GM21515 (cell line): ENCODE measurements at regions not wholly inside any gene's neighbourhood (a gene's known extent, or its start where the extent isn't known, plus 50 kb on each side); places are given as distances from the start of the nearest gene placed in this dataset.

ENCODE experiments used
- ATAC-seq: cut with Tn5 transposase; IDR thresholded peaks from one replicate; pipeline ENCODE4 v1.9.1; 2021; ENCODE audit not compliant: unreplicated experiment

DNA sequence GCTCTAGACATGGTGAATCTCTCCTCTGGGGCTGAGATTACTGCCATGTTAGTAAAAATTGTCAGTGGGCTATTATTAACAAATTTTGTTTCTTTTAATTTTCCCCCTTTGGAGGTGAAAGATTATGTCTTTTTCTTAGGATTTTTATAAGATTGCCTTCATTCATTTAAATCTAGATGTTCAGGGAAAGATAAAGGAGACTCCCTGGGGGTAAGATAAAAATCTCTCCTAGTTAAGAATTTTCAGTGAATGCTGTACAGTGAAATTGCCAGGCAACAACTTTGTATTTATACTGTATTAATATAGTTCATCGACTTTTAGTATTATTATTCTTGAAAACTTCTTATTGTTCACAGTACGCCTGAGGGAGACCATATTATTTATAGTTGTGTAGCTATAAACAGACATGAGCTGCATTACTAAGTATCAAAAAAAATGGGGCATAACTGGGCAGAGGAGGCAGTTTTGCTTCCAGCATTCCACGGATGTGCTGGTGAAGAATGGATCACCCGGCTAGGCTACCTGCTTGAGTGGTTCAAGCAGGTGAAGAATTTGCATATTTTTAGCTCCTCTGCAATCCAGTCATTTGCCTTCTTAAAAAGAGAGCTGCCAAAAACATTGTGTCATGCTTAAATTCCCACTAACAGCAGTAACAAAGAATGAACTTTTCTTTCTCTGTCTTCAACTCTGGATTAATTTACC, 552.1 kb downstream of the DNAJB9 start:
- no peak for ATAC-seq

DNA sequence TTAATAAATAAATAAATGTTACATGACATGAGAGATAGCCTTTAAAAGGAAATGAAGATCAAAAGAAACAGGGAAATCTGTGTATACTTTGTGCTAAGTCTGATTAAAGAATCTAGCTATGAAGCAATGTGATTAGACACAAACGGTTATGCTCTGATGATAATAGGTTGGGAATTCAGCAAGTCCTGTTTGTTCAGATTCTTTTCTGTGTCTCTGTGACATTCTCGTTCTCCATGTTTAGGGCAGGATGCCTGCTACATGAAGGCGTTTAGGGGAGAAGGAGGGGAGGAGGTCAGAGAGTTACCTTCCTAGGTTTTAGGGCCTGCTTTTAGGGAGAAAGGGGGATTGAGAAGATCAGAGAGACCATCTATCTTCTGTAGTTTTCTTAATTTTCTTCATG, 555.3 kb downstream of the DNAJB9 start:
- no peak for ATAC-seq

DNA sequence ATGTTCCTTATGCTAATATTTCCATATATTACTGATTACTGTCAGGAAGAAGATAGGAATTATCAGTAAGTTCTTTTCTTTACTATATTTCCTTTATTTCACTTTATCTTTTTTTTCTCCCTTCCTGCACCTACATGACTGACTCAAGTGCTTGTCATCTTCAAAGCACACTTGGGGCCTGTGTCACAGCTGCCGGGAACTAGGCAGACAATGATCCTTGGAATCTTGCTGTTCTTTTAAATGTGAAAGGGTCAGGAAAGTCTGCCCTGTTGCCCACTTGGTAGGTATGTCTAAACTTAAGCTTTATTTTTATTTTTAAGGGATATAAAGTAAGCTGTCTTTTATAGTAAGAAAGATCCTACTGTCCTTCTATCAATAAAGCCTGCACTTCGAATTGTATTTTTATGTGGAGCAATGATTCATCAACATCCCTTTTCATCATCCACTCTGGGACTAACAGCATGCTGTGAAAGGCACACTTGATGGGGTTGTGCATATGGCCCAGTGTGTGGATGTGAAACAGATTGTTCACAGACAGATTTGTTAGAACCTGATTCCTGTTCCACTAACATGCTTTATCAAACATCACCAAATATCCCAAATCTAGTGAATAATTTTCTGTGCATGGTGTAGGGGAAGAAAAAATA, 556.9 kb downstream of the DNAJB9 start:
- no peak for ATAC-seq

DNA sequence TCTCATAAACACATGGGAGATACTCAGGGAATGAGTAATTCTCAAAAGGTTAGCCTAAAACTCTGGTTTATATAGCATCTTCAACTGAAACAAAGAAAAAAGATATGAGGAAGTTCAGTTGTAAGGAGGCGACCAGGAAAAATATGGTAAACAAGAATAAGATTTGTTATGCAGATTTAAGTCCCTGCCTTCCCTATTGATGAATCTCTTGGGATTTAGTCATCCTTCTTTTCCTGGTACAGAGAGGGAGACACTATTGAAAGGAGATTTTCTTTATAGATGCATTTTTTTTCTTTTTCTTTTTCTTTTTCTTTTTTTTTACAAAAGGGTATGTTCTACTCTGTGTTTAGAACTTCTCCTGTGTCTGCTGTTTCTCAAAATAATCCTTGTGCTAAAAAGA, 557.5 kb downstream of the DNAJB9 start:
- no peak for ATAC-seq

DNA sequence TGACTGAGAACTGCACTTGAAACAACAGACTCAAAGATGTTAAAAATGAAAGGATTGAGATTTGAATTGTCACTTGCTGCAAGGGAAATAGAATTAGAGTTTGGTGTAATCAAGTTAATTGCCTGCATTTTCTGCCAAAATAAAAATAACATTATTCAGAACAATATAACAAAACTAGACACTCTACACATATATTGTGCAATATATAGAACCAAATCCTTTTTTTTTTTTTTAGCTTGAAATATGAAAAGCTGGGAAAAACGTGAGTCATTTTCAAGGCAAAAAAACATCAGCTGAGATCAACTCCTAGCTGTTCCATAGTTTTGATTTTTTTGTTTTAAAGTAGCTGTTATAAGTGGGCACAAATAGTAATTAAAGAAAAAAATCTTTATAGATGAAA, 561.5 kb downstream of the DNAJB9 start:
- no peak for ATAC-seq

DNA sequence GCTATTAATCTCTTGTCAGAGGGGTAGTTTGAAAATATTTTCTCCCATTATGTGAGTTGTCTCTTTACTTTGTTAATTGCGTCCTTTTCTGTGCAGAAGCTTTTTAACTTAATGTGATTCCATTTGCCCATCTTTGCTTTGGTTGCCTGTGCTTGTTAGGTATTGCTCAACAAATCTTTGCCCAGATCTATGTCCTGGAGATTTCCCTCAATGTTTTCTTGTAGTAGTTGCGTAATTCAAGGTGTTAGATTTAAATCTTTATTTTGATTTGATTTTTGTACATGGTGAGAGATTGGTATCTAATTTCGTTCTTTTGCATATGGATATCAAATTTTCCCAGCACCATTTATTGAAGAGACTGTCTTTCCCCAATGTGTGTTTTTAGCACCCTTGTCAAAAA, 567.2 kb downstream of the DNAJB9 start:
- ATAC-seq = no peak

DNA sequence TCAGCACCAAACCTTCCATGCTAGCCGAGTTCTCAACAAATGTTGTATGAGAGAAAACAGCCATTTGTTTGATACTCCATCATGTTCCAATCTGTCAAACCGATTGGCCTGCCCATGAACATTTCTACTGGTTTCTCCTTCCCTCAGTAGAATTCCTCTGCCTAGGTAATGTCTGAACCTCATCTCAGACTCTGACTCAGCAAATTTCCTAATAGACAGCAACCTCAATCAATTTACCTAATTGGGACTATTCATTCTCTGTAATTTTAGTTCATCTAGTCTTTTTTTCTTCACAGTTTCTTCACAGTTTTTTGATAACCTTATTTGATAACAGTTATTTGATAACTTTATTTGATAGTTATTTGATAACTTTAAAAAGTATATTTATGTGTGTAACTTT, 585.1 kb downstream of the DNAJB9 start:
- ATAC-seq = no peak

DNA sequence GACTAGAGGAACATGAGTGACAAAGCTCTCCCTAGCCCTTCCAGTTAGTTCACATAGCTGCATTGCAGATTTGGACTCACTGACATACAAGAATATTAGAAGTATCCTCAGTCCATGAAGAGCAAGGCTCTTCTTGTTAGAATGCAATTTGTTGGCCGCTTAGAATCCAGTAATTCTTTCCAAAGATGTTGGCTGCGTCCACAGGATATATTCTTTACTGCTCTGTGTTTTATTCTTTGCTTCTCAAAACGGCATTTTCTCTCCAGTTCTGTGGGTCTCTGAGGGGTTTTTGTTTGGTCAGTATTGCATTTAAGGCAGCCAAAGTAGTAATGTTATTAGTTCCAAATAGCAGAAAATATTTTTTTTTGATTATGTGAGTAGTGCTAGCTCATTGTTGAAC, 588.6 kb downstream of the DNAJB9 start:
- no peak for ATAC-seq

DNA sequence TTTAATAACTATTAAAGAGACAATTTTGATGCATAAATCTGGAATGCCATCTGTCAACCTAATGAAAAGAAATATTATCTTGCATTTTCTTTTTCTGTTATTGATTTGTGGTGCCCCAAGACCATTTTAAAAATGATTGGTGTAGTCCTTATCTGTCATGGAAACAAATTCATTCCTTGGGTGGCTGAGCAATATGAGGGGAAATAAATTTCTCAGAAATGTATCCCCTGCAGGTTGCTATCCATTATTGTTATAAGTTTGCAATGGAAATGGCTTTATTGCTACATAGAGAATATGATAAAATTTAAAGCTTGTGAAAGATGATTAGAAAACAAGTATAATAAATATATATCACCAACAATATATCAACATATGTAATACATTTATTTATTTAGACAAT, 607.0 kb downstream of the DNAJB9 start:
- no peak for ATAC-seq

DNA sequence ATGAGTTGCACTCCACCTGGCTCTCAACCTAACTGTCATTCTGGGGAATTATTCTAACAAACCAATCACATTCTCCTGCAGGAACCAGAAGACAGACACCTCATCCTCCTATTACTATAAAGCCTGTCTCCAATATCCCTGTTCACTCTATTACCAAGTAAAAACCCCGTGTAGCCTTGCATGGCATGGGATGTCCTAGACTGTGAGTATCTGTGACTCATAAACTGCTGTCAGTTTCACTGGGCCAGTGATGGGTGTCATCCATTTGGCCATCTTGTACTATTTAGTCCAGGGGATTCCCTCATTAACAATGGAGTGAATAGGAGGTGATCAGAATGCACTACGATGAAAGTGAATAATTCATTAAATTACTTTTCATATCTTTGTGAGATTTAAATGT, 608.7 kb downstream of the DNAJB9 start:
- ATAC-seq = no peak

DNA sequence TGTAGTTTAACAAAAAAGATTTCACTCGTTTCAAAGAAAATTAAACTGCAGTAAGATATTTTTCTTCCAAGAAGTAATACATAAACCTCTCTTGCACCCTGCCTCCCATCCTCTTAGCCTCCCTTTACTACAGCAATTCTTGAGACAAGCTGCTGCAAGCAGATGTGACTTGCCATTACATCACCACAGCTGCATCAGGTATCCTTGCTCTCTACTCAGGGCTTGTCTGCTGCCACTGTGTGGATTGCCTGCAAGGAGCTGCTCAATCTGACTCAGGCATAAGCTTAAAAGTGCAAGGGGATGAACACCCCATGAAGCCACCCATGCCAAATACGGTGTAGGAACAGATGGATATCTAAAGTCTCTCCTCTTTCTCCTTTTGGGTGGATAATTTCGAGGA, 609.9 kb downstream of the DNAJB9 start:
- no peak for ATAC-seq

DNA sequence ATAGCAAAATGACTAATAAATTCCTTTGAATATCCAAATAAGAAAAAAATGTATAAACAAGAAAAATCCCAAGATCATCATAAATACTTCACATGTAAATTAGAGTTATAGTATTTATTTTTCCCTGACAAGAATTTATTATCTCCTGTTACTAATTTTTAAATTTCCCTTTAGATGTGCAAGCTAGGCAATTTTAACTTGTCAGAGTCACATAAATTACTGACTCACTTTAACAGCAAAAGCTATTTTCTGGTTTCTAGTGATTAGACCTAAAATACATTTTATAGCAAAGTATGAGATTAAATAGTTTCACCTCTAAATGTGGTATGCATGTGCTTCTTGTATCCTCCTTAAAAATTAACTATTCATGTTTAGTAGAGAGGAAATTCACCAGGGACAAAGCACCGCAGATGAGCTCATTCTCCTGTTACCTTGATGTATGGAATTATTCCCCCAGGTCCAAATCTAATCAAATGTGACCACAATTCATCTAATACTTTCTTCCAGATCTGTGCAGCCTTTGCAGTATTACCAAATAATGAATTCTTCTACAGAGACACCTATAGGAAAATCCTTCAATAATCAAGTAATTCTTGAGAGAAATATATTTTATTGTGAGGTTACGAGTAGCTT, 621.2 kb downstream of the DNAJB9 start:
- ATAC-seq = no peak

DNA sequence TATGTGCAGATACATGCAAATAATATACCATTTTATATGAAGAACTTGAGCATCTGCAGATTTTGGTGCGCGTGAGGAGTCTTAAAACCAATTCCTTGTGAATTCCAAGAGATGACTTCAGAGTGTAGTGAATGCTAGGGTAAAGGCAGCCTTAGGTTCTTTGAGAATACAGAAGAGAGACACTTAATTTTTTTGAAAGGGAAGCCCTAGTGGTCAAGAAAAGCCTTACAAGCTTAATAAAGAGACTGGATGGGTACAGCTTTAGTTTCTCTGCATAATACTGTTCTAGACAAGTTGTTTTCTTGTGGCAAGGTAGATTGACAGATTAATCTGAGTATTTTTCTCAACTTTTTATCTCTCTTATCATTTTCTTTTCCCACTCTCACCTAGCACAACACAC, 636.5 kb downstream of the DNAJB9 start:
- ATAC-seq = no peak

DNA sequence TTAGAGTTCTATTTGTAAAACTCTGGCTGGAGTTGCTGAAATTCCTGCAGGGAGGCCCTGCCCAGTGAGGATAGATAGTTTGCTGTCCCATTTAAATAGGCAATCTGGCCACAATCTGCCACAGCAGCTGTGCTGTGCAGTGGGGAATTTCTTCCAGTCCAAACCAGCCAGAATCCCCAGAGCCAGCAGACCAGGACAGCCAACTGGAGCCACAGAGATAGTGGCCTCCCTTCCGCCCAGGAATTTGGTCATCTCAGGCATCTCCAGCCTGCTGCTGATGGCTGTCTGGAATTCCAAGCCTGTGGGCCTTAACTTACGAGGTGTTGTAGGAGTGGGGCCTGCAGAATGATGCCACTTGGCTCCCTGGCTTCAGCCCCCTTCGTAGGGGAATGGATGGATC, 643.4 kb downstream of the DNAJB9 start:
- no peak for ATAC-seq

DNA sequence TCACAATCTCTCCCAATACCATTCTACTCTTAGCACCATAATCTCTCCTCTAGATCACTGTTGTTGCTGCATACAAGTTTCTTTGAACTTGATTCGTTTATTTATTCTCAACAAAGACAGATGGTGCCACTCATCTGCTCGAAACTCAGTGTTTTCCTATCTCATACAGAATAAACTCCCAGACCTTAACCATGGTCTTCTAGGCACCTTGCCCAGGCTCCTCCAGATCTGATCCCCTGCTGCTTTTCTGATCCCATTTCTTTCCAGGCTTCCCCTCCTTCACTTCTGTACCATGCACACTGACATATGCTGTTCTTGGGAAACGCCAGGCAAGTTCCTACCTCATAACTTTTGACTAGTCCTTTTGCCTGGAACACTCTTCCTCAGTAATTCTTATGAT, 645.7 kb downstream of the DNAJB9 start:
- ATAC-seq = no peak

DNA sequence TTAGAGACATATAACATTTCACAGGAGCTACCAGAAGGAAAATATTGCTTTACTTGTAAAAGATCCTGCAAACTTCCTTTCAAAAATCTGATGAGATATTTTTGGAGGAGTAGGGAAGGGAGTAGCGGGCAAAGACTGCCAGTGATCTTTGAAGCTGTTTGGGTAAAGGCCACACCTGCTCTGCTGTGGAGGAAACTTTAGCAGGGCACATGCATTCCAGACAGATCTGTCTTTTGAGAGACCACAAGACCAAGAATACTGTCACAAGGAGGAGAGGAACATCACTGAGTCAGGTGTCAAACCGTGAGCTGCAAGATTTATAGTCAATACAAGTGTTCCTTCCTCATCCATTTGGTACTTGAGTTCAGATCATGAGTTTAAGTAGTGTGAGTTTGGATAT, 654.4 kb downstream of the DNAJB9 start:
- no peak for ATAC-seq

DNA sequence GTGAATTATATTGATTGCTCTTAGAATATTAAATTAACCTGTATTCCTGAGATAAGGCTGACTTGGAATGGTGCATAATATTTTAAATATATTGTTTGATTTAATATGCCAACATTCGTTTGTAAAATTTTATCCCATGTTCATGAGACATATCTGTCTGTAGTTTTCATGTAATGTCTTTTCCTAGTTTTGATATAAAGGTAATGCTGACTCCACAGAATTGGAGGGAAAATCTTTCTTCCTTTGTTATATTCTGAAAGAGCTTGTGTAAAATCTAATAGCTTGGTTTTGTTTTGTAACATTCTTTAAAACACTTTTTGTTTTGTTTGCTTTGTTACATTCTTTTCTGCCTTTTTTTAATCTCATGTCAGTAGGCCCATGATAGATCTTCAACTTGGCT, 657.0 kb downstream of the DNAJB9 start:
- no peak for ATAC-seq

DNA sequence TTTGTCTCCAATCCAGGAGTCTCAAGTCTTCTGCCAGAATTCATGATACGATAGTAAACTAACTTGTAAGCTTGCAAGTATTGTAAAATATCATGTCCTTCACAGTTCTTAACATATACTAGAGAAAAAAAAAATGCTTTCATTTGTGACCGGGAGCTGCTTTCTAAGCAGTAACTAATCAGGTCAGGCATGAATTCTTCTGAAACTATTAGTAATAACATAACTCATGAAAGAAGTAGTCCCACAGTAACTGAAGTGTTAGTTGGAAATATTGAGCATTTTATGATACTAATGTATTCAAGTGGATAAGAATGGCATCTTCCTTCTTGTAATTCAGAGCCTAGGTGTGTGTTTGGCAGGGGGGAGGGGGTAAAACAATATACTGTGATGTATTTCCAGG, 665.6 kb downstream of the DNAJB9 start:
- no peak for ATAC-seq

DNA sequence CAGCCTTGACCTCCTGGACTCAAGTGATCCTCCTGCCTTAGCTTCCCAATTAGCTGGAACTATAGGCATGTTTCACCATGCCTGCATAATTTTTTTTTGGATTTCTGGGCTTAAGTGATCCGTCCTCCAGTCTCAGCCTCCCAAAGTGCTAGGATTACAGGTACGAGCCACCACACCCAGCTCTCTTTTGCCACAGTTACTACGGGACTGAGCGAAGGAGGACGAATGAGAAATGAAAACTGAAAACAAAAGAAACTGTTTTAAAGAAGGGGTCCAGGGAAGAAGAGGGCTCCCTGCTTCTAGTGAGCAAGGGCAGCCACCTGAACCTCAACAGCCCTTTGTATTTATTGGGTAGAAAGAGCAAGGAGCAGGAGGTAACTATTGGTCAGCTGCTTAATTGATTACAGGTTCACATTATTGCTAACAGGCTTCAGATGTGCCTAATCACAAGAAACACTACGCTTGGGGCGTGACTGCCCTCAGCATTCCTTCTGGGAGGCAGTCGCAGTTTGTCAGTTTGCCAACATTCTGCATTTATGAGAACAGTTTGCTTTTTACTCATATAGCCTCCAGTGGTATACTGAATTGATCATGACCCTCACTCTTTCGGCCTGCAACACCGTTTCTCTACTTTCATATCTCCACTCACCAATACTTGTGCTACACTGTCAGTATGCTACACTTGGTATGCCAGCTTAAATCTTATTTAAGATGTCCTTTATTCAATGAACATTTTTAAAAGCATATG, 676.8 kb downstream of the DNAJB9 start:
- ATAC-seq = no peak

DNA sequence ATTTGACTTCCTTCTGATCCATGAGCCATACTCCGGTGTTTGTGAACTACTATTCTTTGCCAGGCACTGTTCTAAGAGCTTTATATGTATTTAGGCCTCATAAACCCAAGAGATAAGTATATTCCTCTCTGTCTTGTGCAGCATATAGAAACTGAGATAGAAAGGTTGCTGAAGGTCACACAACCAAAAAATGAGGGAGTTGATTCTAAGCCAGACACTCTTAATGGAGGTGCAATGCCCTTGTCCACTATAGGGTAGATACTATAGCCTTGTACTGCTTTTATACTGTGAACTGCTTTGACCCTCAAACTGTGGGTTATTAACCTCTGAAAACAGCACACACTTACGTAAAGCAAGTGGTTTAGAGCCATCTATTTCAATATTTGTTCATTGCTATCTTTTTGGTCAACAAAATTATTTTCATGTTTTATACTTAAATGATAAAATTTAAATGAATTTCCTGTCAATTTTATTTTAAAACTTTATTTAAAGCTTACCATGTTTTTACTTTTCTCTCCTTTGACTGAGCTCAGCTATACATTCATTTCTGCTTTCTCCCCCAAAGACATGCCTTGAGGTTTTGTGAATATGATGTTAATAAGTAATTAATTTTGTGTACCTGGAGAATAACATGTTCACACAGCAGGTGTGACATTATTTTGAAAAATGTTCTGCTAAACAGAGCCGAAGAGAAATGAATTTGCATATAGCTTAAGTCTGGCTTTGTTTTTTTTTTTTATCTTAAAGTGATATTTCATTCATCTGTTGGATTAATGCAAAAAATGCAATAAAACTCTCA, 687.3 kb downstream of the DNAJB9 start:
- ATAC-seq = no peak

DNA sequence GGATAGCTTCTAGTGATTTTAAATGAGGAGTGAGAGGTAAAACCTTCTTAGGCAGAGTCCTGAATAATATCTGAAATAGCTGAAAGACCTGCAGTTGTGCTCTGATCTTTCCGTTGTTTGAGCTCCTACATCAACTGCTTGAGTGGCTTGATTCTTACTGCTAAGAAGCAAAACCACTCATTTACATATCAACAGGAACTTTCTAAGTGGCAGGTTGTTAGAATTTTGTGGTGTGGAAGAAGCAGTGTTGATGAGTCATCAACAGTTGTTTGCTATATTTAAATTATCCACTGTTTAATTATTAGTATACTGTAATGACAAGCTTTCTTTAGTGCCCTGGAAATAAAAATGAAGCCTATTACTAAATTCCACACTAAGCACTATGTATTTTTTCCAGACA, 689.5 kb downstream of the DNAJB9 start:
- no peak for ATAC-seq
